ENCODE measurements at regions not wholly inside any gene's neighbourhood (a gene's known extent, or its start where the extent isn't known, plus 50 kb on each side); places are given as distances from the start of the nearest gene placed in this dataset.

GRCh38 chr6:105769197-105769596, 316.9 kb upstream of the PRDM1 start:
- TF ChIP-seq TAF1 (IDR thresholded peaks at IDR 0.05; ENCODE audit: borderline replicate concordance, low read depth, low read length) (no peak), POLR2AphosphoS5 (IDR thresholded peaks at IDR 0.05; ENCODE audit: low read depth, low read length) (no peak), POLR2A (IDR thresholded peaks at IDR 0.05; ENCODE audit: low read depth, low read length) (no peak)
- DNase-seq (ENCODE audit: insufficient read length) (no peak), FAIRE-seq (no peak)

GRCh38 chr6:105767541-105767940, 318.6 kb upstream of the PRDM1 start:
- no peak for DNase-seq (ENCODE audit: insufficient read length)
- TF ChIP-seq TAF1 (IDR thresholded peaks at IDR 0.05; ENCODE audit: borderline replicate concordance, low read depth, low read length) (no peak), POLR2A (IDR thresholded peaks at IDR 0.05; ENCODE audit: low read depth, low read length) (no peak), POLR2AphosphoS5 (IDR thresholded peaks at IDR 0.05; ENCODE audit: low read depth, low read length) (no peak)
- FAIRE-seq, result no peak

GRCh38 chr6:105765239-105765638, 320.9 kb upstream of the PRDM1 start:
- DNase-seq (ENCODE audit: insufficient read length) (no peak), FAIRE-seq (peak; percentile 14)
- TF ChIP-seq POLR2AphosphoS5 (IDR thresholded peaks at IDR 0.05; ENCODE audit: low read depth, low read length) (no peak), TAF1 (IDR thresholded peaks at IDR 0.05; ENCODE audit: borderline replicate concordance, low read depth, low read length) (no peak), POLR2A (IDR thresholded peaks at IDR 0.05; ENCODE audit: low read depth, low read length) (no peak)

GRCh38 chr6:105764315-105764714, 321.8 kb upstream of the PRDM1 start:
- FAIRE-seq (no peak), DNase-seq (ENCODE audit: insufficient read length) (no peak)
- TF ChIP-seq TAF1 (IDR thresholded peaks at IDR 0.05; ENCODE audit: borderline replicate concordance, low read depth, low read length) (no peak), POLR2A (IDR thresholded peaks at IDR 0.05; ENCODE audit: low read depth, low read length) (no peak), POLR2AphosphoS5 (IDR thresholded peaks at IDR 0.05; ENCODE audit: low read depth, low read length) (no peak)

- DNase-seq (ENCODE audit: insufficient read length), result no peak
- no peak for FAIRE-seq
- TF ChIP-seq TAF1 (IDR thresholded peaks at IDR 0.05; ENCODE audit: borderline replicate concordance, low read depth, low read length) (no peak), POLR2AphosphoS5 (IDR thresholded peaks at IDR 0.05; ENCODE audit: low read depth, low read length) (no peak), POLR2A (IDR thresholded peaks at IDR 0.05; ENCODE audit: low read depth, low read length) (no peak)
Measured at GRCh38 chr6:105763866-105764265, 322.3 kb upstream of the PRDM1 start.

- no peak for TF ChIP-seq TAF1 (IDR thresholded peaks at IDR 0.05; ENCODE audit: borderline replicate concordance, low read depth, low read length)
- TF ChIP-seq POLR2AphosphoS5 (IDR thresholded peaks at IDR 0.05; ENCODE audit: low read depth, low read length), result no peak
- TF ChIP-seq POLR2A (IDR thresholded peaks at IDR 0.05; ENCODE audit: low read depth, low read length), result no peak
- no peak for FAIRE-seq
- no peak for DNase-seq (ENCODE audit: insufficient read length)
Measured at GRCh38 chr6:105760746-105761145, 325.4 kb upstream of the PRDM1 start.

GRCh38 chr6:105759946-105760345, 326.2 kb upstream of the PRDM1 start:
- DNase-seq (ENCODE audit: insufficient read length) (no peak), FAIRE-seq (no peak)

GRCh38 chr6:105759015-105759414, 327.1 kb upstream of the PRDM1 start:
- FAIRE-seq (no peak), DNase-seq (ENCODE audit: insufficient read length) (no peak)
- TF ChIP-seq POLR2A (IDR thresholded peaks at IDR 0.05; ENCODE audit: low read depth, low read length) (no peak), TAF1 (IDR thresholded peaks at IDR 0.05; ENCODE audit: borderline replicate concordance, low read depth, low read length) (no peak), POLR2AphosphoS5 (IDR thresholded peaks at IDR 0.05; ENCODE audit: low read depth, low read length) (no peak)

More at GRCh38 chr6:105759946-105760345, 326.2 kb upstream of the PRDM1 start:
- TF ChIP-seq POLR2AphosphoS5 (IDR thresholded peaks at IDR 0.05; ENCODE audit: low read depth, low read length), result no peak
- no peak for TF ChIP-seq TAF1 (IDR thresholded peaks at IDR 0.05; ENCODE audit: borderline replicate concordance, low read depth, low read length)
- TF ChIP-seq POLR2A (IDR thresholded peaks at IDR 0.05; ENCODE audit: low read depth, low read length), result no peak

- DNase-seq (ENCODE audit: insufficient read length) (peak; percentile 10), FAIRE-seq (peak; percentile 90)
- TF ChIP-seq POLR2AphosphoS5 (IDR thresholded peaks at IDR 0.05; ENCODE audit: low read depth, low read length) (no peak), POLR2A (IDR thresholded peaks at IDR 0.05; ENCODE audit: low read depth, low read length) (no peak), TAF1 (IDR thresholded peaks at IDR 0.05; ENCODE audit: borderline replicate concordance, low read depth, low read length) (no peak)
Measured at GRCh38 chr6:105757512-105758200, 328.5 kb upstream of the PRDM1 start.

GRCh38 chr6:105755885-105756284, 330.3 kb upstream of the PRDM1 start:
- FAIRE-seq, result no peak
- no peak for DNase-seq (ENCODE audit: insufficient read length)
- TF ChIP-seq POLR2AphosphoS5 (IDR thresholded peaks at IDR 0.05; ENCODE audit: low read depth, low read length) (no peak), POLR2A (IDR thresholded peaks at IDR 0.05; ENCODE audit: low read depth, low read length) (no peak), TAF1 (IDR thresholded peaks at IDR 0.05; ENCODE audit: borderline replicate concordance, low read depth, low read length) (no peak)

- TF ChIP-seq TAF1 (IDR thresholded peaks at IDR 0.05; ENCODE audit: borderline replicate concordance, low read depth, low read length) (no peak), POLR2A (IDR thresholded peaks at IDR 0.05; ENCODE audit: low read depth, low read length) (no peak), POLR2AphosphoS5 (IDR thresholded peaks at IDR 0.05; ENCODE audit: low read depth, low read length) (no peak)
- FAIRE-seq, result no peak
- no peak for DNase-seq (ENCODE audit: insufficient read length)
Measured at GRCh38 chr6:105753620-105754211, 332.4 kb upstream of the PRDM1 start.

GRCh38 chr6:105753207-105753606, 332.9 kb upstream of the PRDM1 start:
- TF ChIP-seq POLR2AphosphoS5 (IDR thresholded peaks at IDR 0.05; ENCODE audit: low read depth, low read length) (no peak), POLR2A (IDR thresholded peaks at IDR 0.05; ENCODE audit: low read depth, low read length) (no peak), TAF1 (IDR thresholded peaks at IDR 0.05; ENCODE audit: borderline replicate concordance, low read depth, low read length) (no peak)
- FAIRE-seq, result no peak
- no peak for DNase-seq (ENCODE audit: insufficient read length)

Measured in GM12892 (cell line).